DMS79 treated with DMSO at 0.1 percent for 48 hours (cell line): ENCODE measurements at regions not wholly inside any gene's neighbourhood (a gene's known extent, or its start where the extent isn't known, plus 50 kb on each side); places are given as distances from the start of the nearest gene placed in this dataset.
"Not testable (repeated sequence)": the region's sequence is repeated elsewhere in the genome, so short reads cannot be mapped to it uniquely, and the experiment has no call there.

Experiments used
- DNase-seq: peaks from one replicate; lab custom pipeline; 2025; lab: John Stamatoyannopoulos, UW

- no peak for DNase-seq
Measured at GRCh38 chr22:44650806-44651205, 51.2 kb upstream of the PRR5 start.

- no peak for DNase-seq
Measured at GRCh38 chr22:44648821-44649565, 53.0 kb upstream of the PRR5 start.

GRCh38 chr22:44648085-44648820, 53.8 kb upstream of the PRR5 start:
- no peak for DNase-seq

DNA sequence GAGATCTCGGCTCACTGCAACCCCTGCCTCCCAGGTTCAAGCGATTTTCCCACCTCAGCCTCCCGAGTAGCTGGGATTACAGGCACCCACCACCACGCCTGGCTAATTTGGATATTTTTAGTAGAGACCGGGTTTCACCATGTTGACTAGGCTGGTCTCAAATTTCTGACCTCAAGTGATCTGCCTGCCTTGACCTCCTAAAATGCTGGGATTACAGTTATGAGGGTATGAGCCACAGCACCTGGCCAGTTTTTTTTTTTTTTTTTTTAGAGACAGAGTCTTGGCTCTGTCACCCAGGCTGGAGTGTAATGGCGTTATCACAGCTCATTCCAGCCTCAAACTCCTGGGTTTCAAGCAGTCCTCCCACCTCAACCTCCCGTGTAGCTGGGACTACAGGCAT, 54.9 kb upstream of the PRR5 start:
- no peak for DNase-seq

- DNase-seq: no peak
Measured at GRCh38 chr22:44646668-44647067, 55.3 kb upstream of the PRR5 start.

- DNase-seq: no peak
Measured at GRCh38 chr22:44646141-44646540, 55.9 kb upstream of the PRR5 start.

DNA sequence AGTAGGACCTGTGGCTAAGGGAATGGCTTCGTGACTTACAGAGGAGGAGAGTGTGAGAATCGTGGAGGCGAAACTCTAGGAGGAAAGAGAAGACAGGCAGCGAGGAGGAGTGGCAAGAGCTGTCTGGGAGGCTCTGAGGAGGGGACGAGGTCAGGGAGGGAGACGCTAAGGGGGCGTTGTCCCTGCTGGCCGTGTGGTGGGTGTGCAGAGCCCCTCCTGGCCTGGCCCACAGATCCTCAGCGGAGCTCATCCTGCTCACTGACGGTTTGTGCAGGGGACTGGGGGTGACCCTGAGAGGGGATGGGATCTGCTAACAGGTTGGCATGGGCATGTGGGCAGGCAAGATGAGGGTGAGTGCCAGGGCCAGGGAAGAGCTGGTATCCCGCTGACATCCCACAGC, 56.5 kb upstream of the PRR5 start:
- no peak for DNase-seq

DNA sequence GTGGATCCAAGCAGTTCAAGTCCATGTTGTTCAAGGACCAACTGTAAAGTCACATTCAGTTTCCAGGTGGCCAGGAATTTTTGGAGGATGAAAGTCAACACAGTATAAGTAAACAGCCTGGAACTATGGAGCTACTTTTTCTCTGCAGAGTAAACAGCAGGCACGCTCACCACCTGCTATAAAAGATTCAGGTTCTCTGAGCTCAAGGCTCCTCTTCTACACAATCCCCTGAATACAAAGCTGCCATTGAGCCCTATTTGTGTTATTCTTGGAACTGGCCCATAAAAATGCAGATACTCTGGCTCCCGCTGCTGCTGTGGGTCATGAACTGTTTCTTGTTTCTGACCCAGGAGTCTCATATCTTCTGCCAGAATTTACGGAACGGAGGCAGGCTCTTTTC, 56.9 kb upstream of the PRR5 start:
- no peak for DNase-seq

- DNase-seq: not testable (repeated sequence)
Measured at GRCh38 chr22:44643526-44644101, 58.4 kb upstream of the PRR5 start.

GRCh38 chr22:44642096-44642644, 59.8 kb upstream of the PRR5 start:
- DNase-seq: no peak

DNA sequence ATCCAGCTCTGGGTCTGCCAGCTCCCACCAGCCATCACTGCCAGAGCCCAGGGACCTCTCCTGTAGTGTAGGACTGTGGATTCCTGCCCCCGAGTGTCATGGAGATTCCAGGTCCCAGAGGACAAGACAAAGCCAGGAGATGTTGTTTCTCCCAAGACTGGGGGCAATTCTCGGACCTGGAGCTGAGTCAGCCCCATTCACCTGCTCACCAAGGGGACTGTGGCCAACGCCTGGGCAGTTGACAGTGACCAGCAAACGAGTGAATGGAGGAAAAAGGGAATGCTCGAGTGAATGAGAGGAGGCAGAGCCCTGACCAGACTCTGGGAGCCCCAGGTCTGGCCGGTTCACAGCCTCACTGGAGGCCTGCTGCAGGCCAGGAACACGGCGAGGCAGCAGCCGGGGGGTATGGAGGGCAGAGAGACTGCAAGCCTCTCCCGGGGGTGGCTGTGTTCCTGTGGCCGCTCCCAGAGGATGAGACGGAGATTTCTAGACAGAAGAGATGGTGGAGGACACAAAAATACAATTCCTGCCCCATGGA, 61.3 kb upstream of the PRR5 start:
- DNase-seq: no peak

GRCh38 chr22:44639891-44640617, 62.0 kb upstream of the PRR5 start:
- DNase-seq: no peak

DNA sequence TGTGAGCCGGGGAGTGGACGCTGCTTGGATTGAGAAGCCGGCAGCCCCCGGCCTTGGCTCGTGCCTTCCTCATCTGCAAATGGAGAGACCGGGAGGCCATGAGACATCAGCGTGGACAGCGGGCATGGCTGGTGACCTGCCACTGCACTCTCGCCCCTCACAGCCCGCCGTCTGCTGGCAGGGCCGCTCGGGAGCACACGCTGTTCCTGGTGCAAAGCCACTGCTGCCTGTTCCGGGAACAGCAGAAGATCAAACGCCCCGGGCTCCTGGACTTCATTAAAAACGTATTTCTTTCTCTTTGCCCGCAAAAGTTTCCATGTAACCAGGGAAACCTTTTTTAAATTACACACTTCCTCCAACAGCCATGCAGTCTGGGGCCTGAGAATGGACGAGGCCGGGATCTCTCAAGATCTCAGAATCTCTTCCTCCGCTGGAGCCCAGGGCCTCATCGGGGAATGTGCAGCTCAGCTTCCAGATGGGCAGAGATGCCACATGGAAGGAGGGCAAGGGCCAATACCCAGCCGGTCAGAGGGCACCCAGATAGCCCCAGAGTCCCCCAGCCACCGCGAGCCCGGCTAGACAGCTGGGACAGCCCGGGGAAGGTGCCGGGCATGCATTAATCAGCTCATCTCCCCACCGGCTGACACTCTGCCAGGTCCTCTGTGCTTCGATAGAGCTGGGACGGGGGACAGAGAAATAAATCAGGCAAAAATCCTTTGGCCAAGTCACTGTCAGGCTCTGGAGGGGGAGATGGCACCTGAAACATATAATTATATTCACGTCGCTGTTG, 62.8 kb upstream of the PRR5 start:
- no peak for DNase-seq

- not testable (repeated sequence) for DNase-seq
Measured at GRCh38 chr22:44636502-44637206, 65.3 kb upstream of the PRR5 start.

- not testable (repeated sequence) for DNase-seq
Measured at GRCh38 chr22:44635567-44635966, 66.4 kb upstream of the PRR5 start.

DNA sequence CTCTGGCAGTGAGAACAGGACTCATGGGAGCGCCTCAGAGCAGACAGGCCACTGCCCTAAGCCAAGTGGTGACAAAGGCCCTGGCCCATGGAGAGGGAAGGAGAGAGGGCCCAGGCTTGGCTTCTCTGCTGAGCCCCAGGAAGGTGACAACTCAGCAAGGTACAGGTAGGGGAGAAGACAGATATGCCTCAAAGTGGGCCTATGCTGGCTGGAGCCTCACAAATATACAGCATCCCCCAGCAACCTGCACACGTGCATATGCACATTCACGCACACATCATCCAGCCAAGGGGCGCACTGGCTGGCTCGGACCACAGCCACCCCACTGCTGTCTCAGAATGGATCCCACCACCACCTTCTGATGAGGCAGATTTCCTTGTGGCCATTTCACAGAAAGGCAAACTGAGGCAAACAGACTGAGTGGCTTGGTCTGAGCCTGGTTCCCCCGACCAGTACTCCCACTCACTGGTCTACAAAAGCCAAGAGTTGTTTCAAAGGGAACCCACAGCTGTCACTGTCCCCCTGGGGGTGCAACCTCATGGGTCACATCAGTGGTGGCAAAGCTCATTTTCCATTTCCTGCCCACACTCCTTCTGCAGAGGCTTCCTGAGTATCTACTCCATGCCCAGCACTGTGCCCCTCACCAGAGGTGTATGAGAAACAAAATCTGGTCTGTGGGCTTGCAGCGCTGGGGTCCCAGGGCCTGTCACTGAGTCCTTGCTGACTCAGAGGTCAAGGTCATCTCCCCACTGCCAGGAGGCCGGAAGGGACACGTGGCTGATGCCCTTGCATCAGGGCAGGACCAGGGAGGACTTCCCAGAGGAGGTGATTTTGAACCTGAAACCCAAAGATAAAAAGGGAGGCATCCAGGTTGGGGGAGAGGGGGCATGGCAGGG, 67.3 kb upstream of the PRR5 start:
- DNase-seq: no peak

DNA sequence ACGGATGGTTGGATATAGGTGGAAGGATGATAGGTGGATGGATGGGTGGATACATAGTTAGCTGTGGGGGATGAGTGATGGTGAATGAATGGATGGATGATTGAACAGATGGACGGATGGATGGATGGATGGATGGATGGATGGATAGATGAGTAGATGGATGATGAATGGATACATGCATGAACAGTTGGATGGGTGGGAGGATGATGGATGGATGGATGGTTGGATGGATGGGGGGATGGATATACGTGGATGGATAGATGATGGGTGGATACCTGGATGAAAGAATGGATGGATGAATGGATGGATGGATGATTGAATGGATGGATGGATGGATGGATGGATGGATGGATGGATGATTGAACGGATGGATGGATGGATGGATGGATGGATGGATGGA, 68.4 kb upstream of the PRR5 start:
- no peak for DNase-seq

DNA sequence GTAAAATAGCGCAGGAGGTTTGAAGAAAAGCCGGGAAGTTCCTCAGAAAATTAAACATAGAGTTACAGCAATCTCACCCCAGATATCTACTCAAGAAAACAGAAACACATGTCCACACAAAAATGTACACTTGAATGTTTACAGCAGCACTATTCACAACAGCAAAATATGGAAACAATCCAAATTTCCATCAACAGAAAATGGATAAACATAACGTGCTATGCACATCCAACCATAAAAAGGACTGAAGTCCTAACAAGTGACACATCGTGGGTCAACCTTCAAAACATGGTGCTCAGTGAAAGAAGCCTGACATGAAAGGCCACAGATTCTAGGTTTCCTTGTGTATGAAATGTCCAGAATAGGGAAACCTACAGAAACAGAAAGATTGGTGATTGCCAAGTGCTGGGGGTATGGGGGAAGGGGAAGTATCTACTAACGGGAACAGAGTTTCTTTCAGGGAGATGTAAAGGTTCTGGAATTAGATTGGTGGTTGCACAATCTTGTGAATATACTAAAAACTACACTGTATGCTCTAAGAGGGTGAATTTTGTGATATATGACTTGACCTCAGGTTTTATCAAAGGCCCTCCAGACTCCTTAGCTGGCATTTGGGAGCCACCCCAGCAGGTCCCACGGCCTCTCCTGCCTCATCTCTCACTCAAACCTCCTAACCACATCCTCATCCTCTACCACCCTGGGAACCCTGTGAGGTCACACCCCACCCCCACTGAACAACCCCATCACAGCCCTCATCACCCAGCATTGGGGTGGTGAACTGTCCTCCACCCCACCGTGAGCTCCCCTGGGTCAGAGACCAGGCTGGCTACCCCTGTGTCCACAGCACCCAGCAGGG, 69.2 kb upstream of the PRR5 start:
- DNase-seq: no peak

DNA sequence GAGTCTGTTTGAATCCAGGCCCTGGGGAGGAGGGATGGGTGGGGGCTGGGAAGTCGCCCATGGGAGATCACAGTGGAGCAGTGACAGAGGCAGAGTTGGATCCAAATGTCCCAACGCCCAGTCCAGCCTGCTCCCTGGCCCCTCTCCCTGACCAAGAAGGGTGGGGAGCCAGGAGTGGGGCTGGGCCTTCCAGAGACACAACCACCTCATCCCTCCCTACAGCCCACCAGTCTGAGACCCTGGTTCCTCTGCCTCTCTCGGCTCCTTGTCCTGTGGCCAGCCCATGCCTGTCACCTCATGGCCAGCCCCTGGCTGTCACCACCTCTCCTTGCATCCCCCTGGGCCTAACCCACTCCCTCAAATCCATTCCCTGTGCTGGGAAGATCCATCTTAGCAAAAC, 71.2 kb upstream of the PRR5 start:
- DNase-seq: no peak
